HAP-1 (cell line): ENCODE measurements at regions not wholly inside any gene's neighbourhood (a gene's known extent, or its start where the extent isn't known, plus 50 kb on each side); places are given as distances from the start of the nearest gene placed in this dataset.
"Not testable (repeated sequence)": the region's sequence is repeated elsewhere in the genome, so short reads cannot be mapped to it uniquely, and the experiment has no call there.

Experiments used
- DNase-seq, 2 experiments: peaks; one replicate each; pipeline ENCODE4 v3.0.0-alpha.2; 2016 to 2020; ENCODE audit warnings: low spot score in 2 of 2
- H3K27me3 ChIP-seq: fragments of 250-450 bp; sonication (Bioruptor Pico); 2 replicates; pipeline ENCODE4 v1.5.1; 2020; ENCODE audit warnings: low read depth, mild to moderate bottlenecking, moderate library complexity
- H3K36me3 ChIP-seq: fragments of 250-450 bp; sonication (Bioruptor Pico); replicated peaks from 2 replicates; pipeline ENCODE4 v1.5.1; 2020; ENCODE audit warnings: mild to moderate bottlenecking
- H3K4me1 ChIP-seq: fragments of 250-450 bp; sonication (Bioruptor Pico); 2 replicates; pipeline ENCODE4 v1.5.1; 2020; ENCODE audit warnings: mild to moderate bottlenecking
- H3K4me3 ChIP-seq: fragments of 250-450 bp; sonication (Bioruptor Pico); 2 replicates; pipeline ENCODE4 v1.5.1; 2020; ENCODE audit warnings: mild to moderate bottlenecking, moderate library complexity
- H3K9me3 ChIP-seq: fragments of 250-450 bp; sonication (Bioruptor Pico); 2 replicates; pipeline ENCODE4 v1.5.1; 2020; ENCODE audit warnings: mild to moderate bottlenecking, moderate library complexity
- in situ Hi-C: fragments of 300-500 bp; cut with MboI; formaldehyde crosslinking; loops from 3 replicates; pipeline ENCODE4 v1.14.3; 2020; ENCODE audit warnings: low sequenced_read_pairs, inconsistent platforms, mixed read lengths

DNA sequence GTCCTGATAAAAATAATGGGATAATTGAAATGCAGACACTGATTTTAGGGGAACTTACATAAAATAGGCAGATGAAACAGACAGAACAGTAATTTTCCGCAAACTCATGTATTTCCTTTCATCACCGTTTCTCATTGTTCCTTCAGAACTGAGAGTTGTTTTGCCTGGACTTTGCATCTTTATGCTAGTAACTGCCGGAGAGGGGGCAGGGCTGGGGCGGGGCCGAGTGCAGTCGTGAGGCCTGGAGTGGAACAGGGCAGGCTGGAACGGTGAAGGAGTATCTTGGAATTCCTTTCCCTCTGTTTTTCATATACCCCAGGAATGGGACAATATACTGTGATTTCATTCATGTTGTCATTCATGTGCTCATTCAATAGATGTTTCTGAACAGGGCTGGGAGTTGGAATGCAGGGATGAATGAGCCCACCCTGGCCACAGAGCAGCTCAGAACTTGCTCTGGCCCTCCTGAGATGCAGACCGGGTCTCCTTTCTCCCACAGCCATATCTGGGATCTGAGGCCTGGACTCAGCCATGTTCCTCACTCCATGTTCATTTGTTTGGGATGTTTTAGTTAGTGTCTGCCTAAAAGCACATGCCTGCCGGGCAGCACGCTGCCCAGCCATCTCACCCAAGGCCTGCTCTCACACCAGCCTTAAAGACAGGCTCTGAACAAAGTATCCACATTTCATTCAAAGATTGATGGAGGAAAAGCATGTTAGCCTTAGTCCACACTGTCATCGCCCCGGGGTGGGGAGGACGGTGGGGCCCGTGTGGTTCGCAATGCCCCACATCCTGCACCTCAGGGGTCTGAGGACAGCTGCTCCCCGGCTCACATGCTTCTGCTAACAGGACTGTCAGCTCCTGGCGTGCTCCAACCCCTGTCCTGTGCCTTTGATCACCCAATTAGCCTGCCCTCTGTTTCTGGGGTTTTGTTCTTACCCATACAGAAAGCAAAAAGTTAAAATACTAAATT is 92.9 kb downstream of the SOX1 start:
- peak in 1 of 2 experiments; percentile 22 for DNase-seq
- in situ Hi-C loops: no loop called here
- no peaks in the 10 kb centered on the region for H3K9me3 ChIP-seq
- no peaks in the 10 kb centered on the region for H3K27me3 ChIP-seq
- H3K36me3 ChIP-seq: no peaks in the 10 kb centered on the region
- no peak overlapping the region for H3K4me3 ChIP-seq
- H3K4me1 ChIP-seq: no peaks in the 10 kb centered on the region

DNA sequence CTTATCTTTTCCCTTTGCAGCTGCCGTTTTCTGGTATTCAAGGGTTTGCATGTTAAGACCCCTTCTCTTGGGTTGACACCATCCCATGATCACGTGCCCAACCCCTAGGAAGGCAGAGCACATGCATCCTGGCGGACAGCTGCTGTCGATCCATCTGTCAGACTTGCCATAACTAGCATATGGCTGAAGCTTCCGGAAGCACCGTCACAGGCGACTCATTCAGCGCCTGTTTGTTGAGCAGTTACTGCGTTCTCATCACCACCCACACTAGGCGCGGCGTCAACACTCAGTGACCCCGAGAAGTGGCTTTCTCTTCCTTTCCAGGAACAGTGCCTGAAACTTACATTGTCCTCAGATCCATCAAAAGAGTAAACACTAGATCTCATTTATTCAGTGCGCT is 93.6 kb downstream of the SOX1 start:
- in situ Hi-C loops: no loop called here
- Histone ChIP-seq H3K4me1 (no peaks in the 10 kb centered on the region), H3K27me3 (no peaks in the 10 kb centered on the region), H3K36me3 (no peaks in the 10 kb centered on the region), H3K9me3 (no peaks in the 10 kb centered on the region), H3K4me3 (no peak overlapping the region)
- DNase-seq: no peak

GRCh38 chr13:112161521-112162301 is 94.8 kb downstream of the SOX1 start:
- H3K4me1 ChIP-seq: no peaks in the 10 kb centered on the region
- no peaks in the 10 kb centered on the region for H3K36me3 ChIP-seq
- in situ Hi-C loops: no loop called here
- H3K9me3 ChIP-seq: no peaks in the 10 kb centered on the region
- H3K27me3 ChIP-seq: no peaks in the 10 kb centered on the region
- DNase-seq: peak in 1 of 2 experiments; percentile 20
- no peak overlapping the region for H3K4me3 ChIP-seq

- H3K36me3 ChIP-seq, in situ Hi-C loops, DNase-seq, H3K4me3 ChIP-seq, H3K9me3 ChIP-seq, H3K27me3 ChIP-seq, H3K4me1 ChIP-seq: not testable (repeated sequence)
Observed at GRCh38 chr13:112163691-112164660, 97.0 kb downstream of the SOX1 start.

DNA sequence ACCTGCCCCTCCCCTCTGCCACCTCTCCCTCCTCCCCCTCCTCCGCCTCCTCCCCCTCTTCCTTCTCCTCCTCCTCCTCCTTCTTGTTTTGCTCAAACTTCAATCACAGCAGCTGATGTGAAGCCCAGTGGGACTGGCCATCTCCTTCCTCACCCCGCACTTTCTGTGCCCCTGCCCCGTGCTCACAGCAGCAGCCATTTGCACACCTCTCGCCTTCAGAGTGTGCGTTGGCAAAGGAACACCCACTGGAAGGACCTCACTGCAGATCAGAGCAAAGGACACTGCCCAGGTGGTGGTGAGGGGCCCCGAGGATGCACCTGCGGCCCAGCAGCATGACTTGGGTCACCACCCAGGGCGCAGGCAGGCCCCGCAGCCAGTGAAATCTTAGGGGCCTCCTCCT is 98.8 kb downstream of the SOX1 start:
- Histone ChIP-seq H3K27me3 (no peaks in the 10 kb centered on the region), H3K9me3 (no peaks in the 10 kb centered on the region), H3K4me3 (no peak overlapping the region), H3K4me1 (no peaks in the 10 kb centered on the region), H3K36me3 (no peaks in the 10 kb centered on the region)
- in situ Hi-C loops: no loop called here
- DNase-seq: no peak

DNA sequence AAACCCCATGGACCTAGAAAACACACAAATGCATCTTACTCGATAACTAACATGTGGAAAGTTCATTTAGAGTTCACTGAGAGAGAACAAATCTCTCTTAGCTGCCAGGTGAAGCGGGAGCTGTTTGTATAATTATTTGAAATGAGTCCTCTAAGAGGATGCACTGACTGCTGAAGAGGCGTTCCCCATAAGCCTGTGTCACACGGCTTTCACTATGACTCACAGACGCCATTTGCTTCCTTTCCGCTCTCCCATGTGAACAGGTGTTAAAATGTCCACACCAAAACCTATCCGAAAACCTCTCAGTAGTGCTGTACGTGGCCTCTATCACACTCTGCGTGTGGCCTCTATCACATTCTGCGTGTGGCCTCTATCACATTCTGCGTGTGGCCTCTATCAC is 101.8 kb downstream of the SOX1 start:
- Histone ChIP-seq H3K36me3 (no peaks in the 10 kb centered on the region), H3K4me1 (no peaks in the 10 kb centered on the region), H3K4me3 (no peak overlapping the region), H3K9me3 (no peaks in the 10 kb centered on the region), H3K27me3 (no peaks in the 10 kb centered on the region)
- in situ Hi-C loops: no loop called here
- DNase-seq: no peak

GRCh38 chr13:112169941-112170822 is 103.2 kb downstream of the SOX1 start:
- Histone ChIP-seq H3K9me3 (no peaks in the 10 kb centered on the region), H3K36me3 (no peaks in the 10 kb centered on the region), H3K4me3 (no peak overlapping the region), H3K27me3 (no peaks in the 10 kb centered on the region), H3K4me1 (no peaks in the 10 kb centered on the region)
- in situ Hi-C loops: no loop called here
- DNase-seq: no peak

DNA sequence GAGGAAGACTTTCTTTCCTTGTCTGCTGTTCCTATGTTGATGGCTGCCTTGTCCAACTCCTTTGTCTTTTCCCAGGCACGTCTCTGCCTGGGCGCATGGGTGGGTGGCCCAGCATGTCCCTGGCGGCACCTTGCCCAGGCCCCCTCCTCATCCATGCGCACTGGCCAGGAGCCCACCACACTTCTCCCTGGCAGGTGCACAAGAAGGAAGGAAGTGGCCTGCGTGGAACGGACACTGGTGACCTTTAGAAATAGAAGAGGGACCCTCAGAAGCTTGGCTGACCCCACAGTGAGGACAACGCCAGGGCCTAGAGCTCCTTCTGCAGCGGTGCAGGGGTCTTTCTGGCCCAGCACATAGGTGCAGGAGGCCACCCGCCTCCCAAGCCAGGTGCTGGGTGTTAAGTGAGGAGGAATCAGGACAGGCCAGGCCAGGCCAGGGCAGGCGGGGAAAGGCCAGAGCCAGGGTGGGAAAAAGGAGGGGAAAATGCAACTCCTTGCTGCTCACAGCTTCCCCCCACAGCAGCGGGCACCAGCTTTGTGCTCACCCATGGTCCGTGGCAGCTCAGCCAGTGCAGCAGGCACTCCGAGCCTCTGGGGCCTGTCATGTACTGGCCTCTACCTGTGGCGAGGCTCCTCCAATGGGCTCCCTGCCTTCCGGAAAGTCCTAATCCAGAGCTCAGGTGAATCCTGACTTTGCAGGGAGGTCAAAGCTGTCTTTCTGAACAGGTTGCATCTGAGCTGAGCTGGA is 104.0 kb downstream of the SOX1 start:
- Histone ChIP-seq H3K4me3 (no peak overlapping the region), H3K27me3 (no peaks in the 10 kb centered on the region), H3K4me1 (no peaks in the 10 kb centered on the region), H3K9me3 (no peaks in the 10 kb centered on the region), H3K36me3 (no peaks in the 10 kb centered on the region)
- no peak for DNase-seq
- in situ Hi-C loops: no loop called here

GRCh38 chr13:112171570-112171965 is 104.6 kb downstream of the SOX1 start:
- in situ Hi-C loops: no loop called here
- Histone ChIP-seq H3K9me3 (no peaks in the 10 kb centered on the region), H3K4me3 (no peak overlapping the region), H3K27me3 (no peaks in the 10 kb centered on the region), H3K36me3 (no peaks in the 10 kb centered on the region), H3K4me1 (no peaks in the 10 kb centered on the region)
- DNase-seq: no peak

DNA sequence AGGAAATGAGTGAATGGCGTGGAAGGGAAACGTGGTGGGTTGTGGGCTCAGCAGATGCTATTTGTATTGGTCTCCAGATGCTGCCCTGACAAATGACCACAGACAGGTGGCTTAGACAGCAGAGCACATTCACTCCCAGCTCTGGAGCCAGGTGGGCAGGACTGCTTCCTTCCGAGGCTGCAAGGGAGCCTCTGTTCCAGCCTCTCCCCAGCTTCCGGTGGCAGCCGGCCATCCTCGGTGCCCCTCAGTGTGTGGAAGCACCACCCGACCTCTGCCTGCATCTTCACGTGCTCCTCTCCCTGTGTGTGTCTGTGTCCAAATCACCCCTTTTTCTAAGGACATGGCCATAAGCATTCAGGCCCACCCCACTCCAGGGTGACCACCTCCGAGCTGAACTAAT is 105.1 kb downstream of the SOX1 start:
- H3K27me3 ChIP-seq: no peaks in the 10 kb centered on the region
- H3K4me1 ChIP-seq: no peaks in the 10 kb centered on the region
- in situ Hi-C loops: no loop called here
- no peak overlapping the region for H3K4me3 ChIP-seq
- no peaks in the 10 kb centered on the region for H3K36me3 ChIP-seq
- no peak for DNase-seq
- no peaks in the 10 kb centered on the region for H3K9me3 ChIP-seq

DNA sequence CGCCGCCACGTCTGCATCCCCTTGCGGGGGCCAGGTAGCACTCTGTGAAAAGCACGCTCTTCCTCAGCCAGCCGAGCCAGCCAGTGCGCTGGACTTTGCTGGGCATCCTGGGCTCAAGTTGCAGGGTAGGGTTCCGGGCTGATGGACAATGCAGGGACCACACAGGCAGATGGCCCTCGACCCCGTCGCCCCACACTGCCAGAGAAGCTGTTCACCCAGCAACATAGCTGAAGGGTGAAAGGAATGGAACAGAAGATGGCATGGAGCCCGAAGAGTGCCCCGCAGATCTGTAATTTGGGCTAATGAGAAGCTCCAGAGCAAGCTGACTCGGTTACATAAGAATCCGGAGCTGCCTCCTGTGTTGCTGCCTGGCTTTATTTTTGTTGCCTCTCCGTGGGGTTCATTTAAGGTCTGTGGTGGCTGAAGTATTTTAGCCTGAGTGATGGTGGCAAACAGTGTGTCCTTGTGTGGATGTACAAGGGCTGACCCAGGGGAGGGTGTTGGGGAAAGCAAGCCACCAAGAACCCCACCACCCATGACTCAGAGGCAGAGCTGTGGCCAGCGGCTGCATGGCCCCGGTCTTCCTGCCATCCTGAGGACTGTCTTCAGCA is 105.8 kb downstream of the SOX1 start:
- DNase-seq: no peak
- in situ Hi-C loops: no loop called here
- no peaks in the 10 kb centered on the region for H3K4me1 ChIP-seq
- no peaks in the 10 kb centered on the region for H3K36me3 ChIP-seq
- no peaks in the 10 kb centered on the region for H3K27me3 ChIP-seq
- no peak overlapping the region for H3K4me3 ChIP-seq
- no peaks in the 10 kb centered on the region for H3K9me3 ChIP-seq
